ENCODE measurements at regions not wholly inside any gene's neighbourhood (a gene's known extent, or its start where the extent isn't known, plus 50 kb on each side); places are given as distances from the start of the nearest gene placed in this dataset.

DNA sequence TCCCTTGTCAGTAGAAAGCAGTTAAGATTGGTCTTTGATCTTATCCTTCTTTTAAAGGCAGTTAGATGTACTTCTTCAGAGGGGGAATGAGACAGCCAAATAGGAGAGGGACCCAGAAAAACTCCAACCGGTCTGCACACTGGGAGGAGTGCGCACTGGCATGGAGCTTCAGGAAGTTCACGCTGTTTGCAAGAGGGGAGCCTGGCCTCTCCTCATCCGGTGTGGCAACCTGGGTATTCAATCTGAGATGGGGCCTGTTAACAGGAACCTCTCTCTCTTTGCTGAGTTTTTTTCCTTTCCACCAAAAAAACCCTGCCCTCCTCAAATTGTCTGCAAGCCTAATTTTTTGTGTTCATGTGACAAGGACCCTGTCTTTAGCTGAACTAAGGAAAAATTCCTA is 162.5 kb upstream of the OLIG3 start:
- Histone ChIP-seq H3K18ac (ENCODE audit: insufficient read length, low read depth, low read length) (no peak overlapping the region), H2BK120ac (ENCODE audit: low read depth, low read length, poor library complexity, severe bottlenecking) (no peak overlapping the region), H2AK5ac (ENCODE audit: insufficient read length, low read length) (no peak overlapping the region), H3K27me3 (ENCODE audit: insufficient read depth, low read length) (no peaks in the 10 kb centered on the region), H4K91ac (ENCODE audit: insufficient read length, low read depth, low read length) (no peak overlapping the region), H3K27ac (ENCODE audit: insufficient read length, low read depth, low read length) (no peak overlapping the region), H3K56ac (ENCODE audit: insufficient read length, low read depth, low read length) (no peak overlapping the region), H3K9me3 (ENCODE audit: control insufficient read depth, low read depth, low read length) (peaks cover 6% of the 10 kb centered on the region), H3K4ac (ENCODE audit: low read depth, low read length) (no peak overlapping the region), H4K5ac (ENCODE audit: insufficient read length, low read depth, low read length) (no peak overlapping the region), H3K4me2 (ENCODE audit: insufficient read depth, insufficient read length, low read length) (no peak overlapping the region), H2BK12ac (ENCODE audit: insufficient read length, low read depth, low read length) (no peak overlapping the region), H3K9ac (ENCODE audit: extremely low read depth, insufficient read length, low read length) (no peak overlapping the region), H3K79me2 (ENCODE audit: insufficient read depth, low read length) (no peaks in the 10 kb centered on the region), H4K20me1 (ENCODE audit: control insufficient read depth, insufficient read depth, insufficient read length) (no peaks in the 10 kb centered on the region), H2BK15ac (ENCODE audit: low read depth, low read length) (no peak overlapping the region), H2AFZ (ENCODE audit: low read length) (no peak overlapping the region), H2BK20ac (ENCODE audit: low read depth, low read length, poor library complexity, severe bottlenecking) (no peak overlapping the region), H3K14ac (ENCODE audit: insufficient read depth, low read length) (no peak overlapping the region), H2BK5ac (ENCODE audit: insufficient read length, low read length) (no peak overlapping the region), H3K79me1 (ENCODE audit: insufficient read depth, low read depth, low read length, poor library complexity, severe bottlenecking) (no peaks in the 10 kb centered on the region), H3K4me1 (ENCODE audit: insufficient read depth, low read length) (no peaks in the 10 kb centered on the region), H4K8ac (replicated peaks; ENCODE audit: insufficient read length, low read depth, low read length) (no peak overlapping the region), H3K23ac (ENCODE audit: insufficient read length, low read depth, low read length) (no peak overlapping the region), H3T11ph (ENCODE audit: low read length) (no peak overlapping the region), H3K23me2 (ENCODE audit: insufficient read length, low read depth, low read length, poor library complexity, severe bottlenecking) (no peaks in the 10 kb centered on the region)
- peaks cover 3 to 8% of the 10 kb centered on the region in 2 experiments; a peak in 4 of 5 replicates for H3K9me3 Mint-ChIP-seq
- no peak overlapping the region for H3K27ac Mint-ChIP-seq
- DNase-seq, result no peak
- TF ChIP-seq, protein P1, sequence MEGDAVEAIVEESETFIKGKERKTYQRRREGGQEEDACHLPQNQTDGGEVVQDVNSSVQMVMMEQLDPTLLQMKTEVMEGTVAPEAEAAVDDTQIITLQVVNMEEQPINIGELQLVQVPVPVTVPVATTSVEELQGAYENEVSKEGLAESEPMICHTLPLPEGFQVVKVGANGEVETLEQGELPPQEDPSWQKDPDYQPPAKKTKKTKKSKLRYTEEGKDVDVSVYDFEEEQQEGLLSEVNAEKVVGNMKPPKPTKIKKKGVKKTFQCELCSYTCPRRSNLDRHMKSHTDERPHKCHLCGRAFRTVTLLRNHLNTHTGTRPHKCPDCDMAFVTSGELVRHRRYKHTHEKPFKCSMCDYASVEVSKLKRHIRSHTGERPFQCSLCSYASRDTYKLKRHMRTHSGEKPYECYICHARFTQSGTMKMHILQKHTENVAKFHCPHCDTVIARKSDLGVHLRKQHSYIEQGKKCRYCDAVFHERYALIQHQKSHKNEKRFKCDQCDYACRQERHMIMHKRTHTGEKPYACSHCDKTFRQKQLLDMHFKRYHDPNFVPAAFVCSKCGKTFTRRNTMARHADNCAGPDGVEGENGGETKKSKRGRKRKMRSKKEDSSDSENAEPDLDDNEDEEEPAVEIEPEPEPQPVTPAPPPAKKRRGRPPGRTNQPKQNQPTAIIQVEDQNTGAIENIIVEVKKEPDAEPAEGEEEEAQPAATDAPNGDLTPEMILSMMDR (conservative IDR thresholded peaks at IDR 0.05), result no peak
- H3K27me3 Mint-ChIP-seq (ENCODE audit: low read depth), result no peaks in the 10 kb centered on the region; the same call in none of the 2 replicates
- peaks cover 0 to 8% of the 10 kb centered on the region in 2 experiments; a peak in 1 of 4 replicates for H3K4me1 Mint-ChIP-seq
- WGBS (ENCODE audit: extremely low coverage, insufficient read length, low lambda C conversion rate), result no CpG with 5 or more reads among the region's 4 CpGs
- H3K4me3 Mint-ChIP-seq, result no peak overlapping the region
- peaks cover 1 to 23% (median 12%) of the 10 kb centered on the region in 3 experiments; a peak in 6 of 7 replicates for H3K36me3 Mint-ChIP-seq (ENCODE audit: insufficient read depth in 1 of 3, low read depth in 3 of 3)

Measured in H9 (cell line).